Activated CD8-positive, alpha-beta T cell treated with anti-CD3 and anti-CD28 coated beads for 36 hours (primary cell): ENCODE measurements at regions not wholly inside any gene's neighbourhood (a gene's known extent, or its start where the extent isn't known, plus 50 kb on each side); places are given as distances from the start of the nearest gene placed in this dataset.

Source experiments
- ATAC-seq: fragments of 200-7000 bp; cut with Tn5 transposase; one replicate; pipeline ENCODE4 v1.10.0; 2021; ENCODE audit warnings: mild to moderate bottlenecking, moderate library complexity
- CTCF ChIA-PET: fragments of 350-600 bp; sonication (Branson Sonifier 250); formaldehyde crosslinking; loops from one replicate; lab custom pipeline; 2021; ENCODE audit warnings: antibody characterized with exemption; lab: Charles Lee
- POLR2A ChIA-PET: fragments of 350-600 bp; sonication (Branson Sonifier 250); formaldehyde crosslinking; loops from one replicate; lab custom pipeline; 2021; ENCODE audit warnings: antibody characterized with exemption; lab: Charles Lee
- DNase-seq: peaks from one replicate; pipeline ENCODE4 v3.0.0-alpha.2; 2020
- H3K27ac Mint-ChIP-seq: one replicate; pipeline ENCODE4 v1.8.0; 2021; ENCODE audit warnings: mild to moderate bottlenecking, mixed read lengths
- H3K27me3 Mint-ChIP-seq: one replicate; pipeline ENCODE4 v1.8.0; 2021; ENCODE audit warnings: mixed read lengths
- H3K36me3 Mint-ChIP-seq: one replicate; pipeline ENCODE4 v1.8.0; 2021; ENCODE audit warnings: low read depth, mixed read lengths
- H3K4me1 Mint-ChIP-seq: one replicate; pipeline ENCODE4 v1.8.0; 2021; ENCODE audit warnings: low read depth, mixed read lengths
- H3K4me3 Mint-ChIP-seq: one replicate; pipeline ENCODE4 v1.8.0; 2021; ENCODE audit warnings: mild to moderate bottlenecking, moderate library complexity, mixed read lengths
- H3K9me3 Mint-ChIP-seq: one replicate; pipeline ENCODE4 v1.8.0; 2021; ENCODE audit warnings: mixed read lengths
- intact Hi-C: fragments of 100-400 bp; cut with micrococcal nuclease; formaldehyde crosslinking; loops from one replicate; pipeline ENCODE4 v1.10.0; 2022
- TF ChIP-seq, protein P1 (sequence below): fragments of 200-600 bp; IDR thresholded peaks from one replicate; pipeline ENCODE4 v1.8.0; 2022; ENCODE audit warnings: antibody characterized with exemption, mild to moderate bottlenecking

DNA sequence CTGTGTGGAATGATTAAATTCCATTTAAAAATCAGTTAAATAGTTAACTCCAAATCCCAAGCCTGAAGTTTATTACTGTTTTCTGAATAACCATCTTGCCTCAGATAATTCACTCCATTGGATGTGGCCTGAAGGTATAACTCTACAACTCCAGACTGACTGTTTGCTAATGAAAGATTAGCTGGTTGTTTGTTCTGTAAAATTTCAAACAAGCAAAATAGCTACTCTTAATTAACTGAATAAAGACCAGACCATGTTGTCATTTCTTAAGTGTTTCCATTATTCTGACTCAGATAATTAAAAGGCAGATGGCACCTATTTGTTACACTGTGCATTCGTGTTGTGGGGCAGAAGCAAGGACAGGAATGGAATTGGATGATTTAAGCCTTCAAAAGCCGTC lies 78.5 kb upstream of the DDIT4L start:
- no peak overlapping the region for H3K27ac Mint-ChIP-seq
- ChIA-PET POLR2A (no interaction called here), CTCF (interaction anchor here (1.0 kb wide), 2 partner anchors 45 to 172 kb away, joined by 3 read pairs; no protein-coding TSS in a partner anchor)
- peaks cover 1% of the 10 kb centered on the region for H3K36me3 Mint-ChIP-seq
- H3K4me3 Mint-ChIP-seq = no peak overlapping the region
- TF ChIP-seq, protein P1, sequence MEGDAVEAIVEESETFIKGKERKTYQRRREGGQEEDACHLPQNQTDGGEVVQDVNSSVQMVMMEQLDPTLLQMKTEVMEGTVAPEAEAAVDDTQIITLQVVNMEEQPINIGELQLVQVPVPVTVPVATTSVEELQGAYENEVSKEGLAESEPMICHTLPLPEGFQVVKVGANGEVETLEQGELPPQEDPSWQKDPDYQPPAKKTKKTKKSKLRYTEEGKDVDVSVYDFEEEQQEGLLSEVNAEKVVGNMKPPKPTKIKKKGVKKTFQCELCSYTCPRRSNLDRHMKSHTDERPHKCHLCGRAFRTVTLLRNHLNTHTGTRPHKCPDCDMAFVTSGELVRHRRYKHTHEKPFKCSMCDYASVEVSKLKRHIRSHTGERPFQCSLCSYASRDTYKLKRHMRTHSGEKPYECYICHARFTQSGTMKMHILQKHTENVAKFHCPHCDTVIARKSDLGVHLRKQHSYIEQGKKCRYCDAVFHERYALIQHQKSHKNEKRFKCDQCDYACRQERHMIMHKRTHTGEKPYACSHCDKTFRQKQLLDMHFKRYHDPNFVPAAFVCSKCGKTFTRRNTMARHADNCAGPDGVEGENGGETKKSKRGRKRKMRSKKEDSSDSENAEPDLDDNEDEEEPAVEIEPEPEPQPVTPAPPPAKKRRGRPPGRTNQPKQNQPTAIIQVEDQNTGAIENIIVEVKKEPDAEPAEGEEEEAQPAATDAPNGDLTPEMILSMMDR = no peak
- no peak for ATAC-seq
- no peaks in the 10 kb centered on the region for H3K4me1 Mint-ChIP-seq
- H3K27me3 Mint-ChIP-seq = peaks cover 5% of the 10 kb centered on the region
- no peak for DNase-seq
- intact Hi-C loops = no loop called here
- H3K9me3 Mint-ChIP-seq = peaks cover 3% of the 10 kb centered on the region

DNA sequence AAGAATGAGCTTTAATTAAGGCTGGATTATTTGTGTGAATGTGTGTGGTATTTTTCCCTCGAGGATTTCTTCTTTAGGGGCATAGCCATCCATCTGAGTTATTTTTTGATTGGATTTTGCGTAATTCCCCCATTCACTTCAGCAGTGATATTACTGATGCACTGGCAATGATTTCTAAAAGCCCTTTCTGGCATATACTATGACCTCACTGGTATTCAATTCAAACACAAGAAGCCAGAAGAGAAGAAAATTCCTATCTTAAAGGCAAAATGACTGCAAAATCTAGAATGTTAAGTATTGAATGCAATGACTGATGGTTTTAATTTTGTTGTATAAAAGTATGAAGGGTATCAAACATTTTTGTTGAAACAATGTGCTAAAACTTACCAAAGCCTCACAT lies 71.1 kb upstream of the DDIT4L start:
- Mint-ChIP-seq H3K9me3 (peaks cover 1% of the 10 kb centered on the region), H3K27me3 (peaks cover 3% of the 10 kb centered on the region), H3K36me3 (no peaks in the 10 kb centered on the region), H3K27ac (no peak overlapping the region), H3K4me3 (no peak overlapping the region), H3K4me1 (no peaks in the 10 kb centered on the region)
- CTCF ChIA-PET = no interaction called here
- POLR2A ChIA-PET = no interaction called here
- TF ChIP-seq, protein P1 = no peak
- DNase-seq = no peak
- ATAC-seq = no peak
- intact Hi-C loops = no loop called here

DNA sequence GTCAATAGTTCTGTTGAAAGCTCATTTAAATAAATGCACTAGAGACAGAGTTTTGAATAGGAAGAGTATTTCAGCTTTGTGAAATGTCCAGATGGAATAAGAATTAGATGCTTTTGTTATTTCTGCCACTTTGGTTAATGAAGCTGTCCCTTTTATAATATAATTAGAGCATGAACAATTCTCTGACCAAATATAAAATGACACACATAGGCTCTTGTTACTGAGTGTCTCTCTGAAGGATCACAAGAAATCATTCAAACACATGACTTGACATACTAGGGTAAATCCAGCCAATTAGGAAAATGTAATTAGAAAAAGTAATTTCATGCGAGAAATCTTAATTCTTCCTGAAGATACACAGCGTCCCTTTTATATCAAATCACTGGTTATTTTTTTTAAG lies 68.4 kb upstream of the DDIT4L start:
- DNase-seq (no peak), ATAC-seq (no peak)
- TF ChIP-seq, protein P1 = no peak
- peaks cover 3% of the 10 kb centered on the region for H3K27me3 Mint-ChIP-seq
- intact Hi-C loops = no loop called here
- no peaks in the 10 kb centered on the region for H3K36me3 Mint-ChIP-seq
- H3K4me3 Mint-ChIP-seq = no peak overlapping the region
- H3K27ac Mint-ChIP-seq = no peak overlapping the region
- ChIA-PET POLR2A (no interaction called here), CTCF (interaction anchor here (2.1 kb wide), 1 partner anchor 10 kb away, joined by 5 read pairs; no protein-coding TSS in a partner anchor)
- H3K4me1 Mint-ChIP-seq = no peaks in the 10 kb centered on the region
- H3K9me3 Mint-ChIP-seq = peaks cover under 1% of the 10 kb centered on the region

DNA sequence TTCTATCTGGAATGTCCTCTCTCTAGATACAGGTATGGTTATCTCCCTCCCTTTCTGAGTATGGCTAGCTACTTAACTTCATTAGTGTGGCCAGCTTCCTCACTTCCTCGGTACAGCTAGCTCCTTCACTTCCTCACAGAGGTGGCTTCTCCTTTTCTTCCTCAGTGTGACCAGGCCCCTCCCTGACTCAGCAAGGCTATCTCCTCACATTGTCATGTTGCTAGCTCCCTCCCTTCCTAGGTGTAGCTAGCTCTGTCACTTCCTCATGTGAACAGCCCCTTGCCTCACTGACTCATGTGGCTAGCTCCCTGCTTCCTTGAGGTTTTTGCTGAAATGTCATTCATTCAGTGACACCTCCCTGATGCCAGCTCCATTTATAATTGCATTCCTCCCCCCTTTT lies 67.3 kb upstream of the DDIT4L start:
- Mint-ChIP-seq H3K36me3 (no peaks in the 10 kb centered on the region), H3K27me3 (peaks cover 3% of the 10 kb centered on the region), H3K4me3 (no peak overlapping the region), H3K27ac (no peak overlapping the region), H3K4me1 (no peaks in the 10 kb centered on the region), H3K9me3 (no peaks in the 10 kb centered on the region)
- DNase-seq (peak; percentile 13), ATAC-seq (peak; percentile 68)
- intact Hi-C loops = no loop called here
- ChIA-PET POLR2A (no interaction called here), CTCF (interaction anchor here (2.1 kb wide), 1 partner anchor 9 kb away, joined by 5 read pairs; no protein-coding TSS in a partner anchor)
- TF ChIP-seq, protein P1 = no peak

DNA sequence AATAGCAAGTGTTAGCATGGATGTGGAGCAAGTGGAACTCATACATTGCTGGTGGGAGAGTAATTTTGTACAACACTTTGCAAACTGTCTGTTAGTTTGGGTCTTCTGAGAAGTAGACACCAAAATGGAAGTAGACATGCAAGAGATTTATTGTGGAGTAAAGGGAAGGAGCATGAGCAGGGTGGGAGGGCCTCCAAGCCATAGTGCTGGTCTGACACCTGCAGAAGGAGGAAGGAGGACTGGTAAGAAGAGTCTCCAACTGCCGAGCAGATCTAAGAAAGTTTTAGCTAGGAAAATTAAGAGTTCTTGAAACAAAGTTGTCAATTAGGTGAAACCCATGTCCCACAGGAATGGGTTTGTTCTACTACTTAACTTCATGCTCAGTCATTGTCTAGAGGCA lies 64.0 kb upstream of the DDIT4L start:
- Mint-ChIP-seq H3K36me3 (no peaks in the 10 kb centered on the region), H3K27ac (no peak overlapping the region), H3K4me1 (no peaks in the 10 kb centered on the region), H3K4me3 (no peak overlapping the region), H3K27me3 (peaks cover under 1% of the 10 kb centered on the region), H3K9me3 (no peaks in the 10 kb centered on the region)
- CTCF ChIA-PET = no interaction called here
- intact Hi-C loops = no loop called here
- no peak for ATAC-seq
- POLR2A ChIA-PET = no interaction called here
- DNase-seq = no peak
- TF ChIP-seq, protein P1 = no peak
